Astrocyte (in vitro differentiated cells and primary cell): ENCODE measurements at regions not wholly inside any gene's neighbourhood (a gene's known extent, or its start where the extent isn't known, plus 50 kb on each side); places are given as distances from the start of the nearest gene placed in this dataset.

ENCODE experiments used
- DNase-seq: peaks from one replicate; pipeline ENCODE4 v3.0.0-alpha.2; 2010; ENCODE audit warnings: low read depth
- FAIRE-seq: peaks from 2 replicates; lab custom pipeline; 2011; peaks lifted over from hg19 to GRCh38; lab: Jason Lieb, UNC
- H2AFZ ChIP-seq: 2 replicates; pipeline ENCODE4 v1.6.0; 2012; ENCODE audit warnings: low read depth, low read length, inconsistent platforms
- H3K27ac ChIP-seq: 2 replicates; pipeline ENCODE4 v1.5.1; 2011; ENCODE audit warnings: low read depth, low read length, inconsistent platforms
- H3K27me3 ChIP-seq: 2 replicates; pipeline ENCODE4 v1.6.0; 2011; ENCODE audit warnings: low read length, inconsistent platforms; ENCODE audit not compliant: insufficient read depth
- H3K36me3 ChIP-seq: 2 replicates; pipeline ENCODE4 v1.5.1; 2011; ENCODE audit warnings: low read length, inconsistent platforms; ENCODE audit not compliant: insufficient read depth
- H3K4me1 ChIP-seq: 2 replicates; pipeline ENCODE4 v1.5.1; 2011; ENCODE audit warnings: low read length, inconsistent platforms; ENCODE audit not compliant: insufficient read depth
- H3K4me2 ChIP-seq: 2 replicates; pipeline ENCODE4 v1.6.0; 2012; ENCODE audit warnings: low read length, inconsistent platforms
- H3K4me3 ChIP-seq: 2 replicates; pipeline ENCODE4 v1.5.1; 2011; ENCODE audit warnings: low read depth, mild to moderate bottlenecking, low read length, inconsistent platforms; ENCODE audit not compliant: insufficient read depth
- H3K79me2 ChIP-seq: 2 replicates; pipeline ENCODE4 v1.6.0; 2012; ENCODE audit warnings: mild to moderate bottlenecking, low read length, inconsistent platforms; ENCODE audit not compliant: insufficient read depth
- H3K9ac ChIP-seq: 2 replicates; pipeline ENCODE4 v1.6.0; 2012; ENCODE audit warnings: mild to moderate bottlenecking, low read length, inconsistent platforms
- H3K9me3 ChIP-seq: 2 replicates; pipeline ENCODE4 v1.5.1; 2012; ENCODE audit warnings: low read depth, mild to moderate bottlenecking, low read length, inconsistent platforms; ENCODE audit not compliant: insufficient read depth
- H4K20me1 ChIP-seq: 2 replicates; pipeline ENCODE4 v1.6.0; 2012; ENCODE audit warnings: low read length, inconsistent platforms; ENCODE audit not compliant: insufficient read depth
- H3K27ac Mint-ChIP-seq: one replicate; pipeline ENCODE4 v1.8.0; 2021; ENCODE audit warnings: mild to moderate bottlenecking, mixed read lengths; ENCODE audit not compliant: unreplicated experiment
- H3K27me3 Mint-ChIP-seq: one replicate; pipeline ENCODE4 v1.8.0; 2021; ENCODE audit warnings: low read depth, mixed read lengths; ENCODE audit not compliant: unreplicated experiment
- H3K36me3 Mint-ChIP-seq: one replicate; pipeline ENCODE4 v1.8.0; 2021; ENCODE audit warnings: low read depth, mixed read lengths; ENCODE audit not compliant: unreplicated experiment
- H3K4me1 Mint-ChIP-seq: one replicate; pipeline ENCODE4 v1.8.0; 2021; ENCODE audit warnings: low read depth, mixed read lengths; ENCODE audit not compliant: unreplicated experiment
- H3K4me3 Mint-ChIP-seq: one replicate; pipeline ENCODE4 v1.8.0; 2021; ENCODE audit warnings: mild to moderate bottlenecking, moderate library complexity, mixed read lengths; ENCODE audit not compliant: unreplicated experiment
- H3K9me3 Mint-ChIP-seq: one replicate; pipeline ENCODE4 v1.8.0; 2021; ENCODE audit warnings: mild to moderate bottlenecking, mixed read lengths; ENCODE audit not compliant: unreplicated experiment
- CTCF ChIP-seq: IDR thresholded peaks from 2 replicates; pipeline ENCODE4 v1.5.1; 2011; ENCODE audit warnings: low read depth, mild to moderate bottlenecking, inconsistent platforms, low read length, moderate library complexity; ENCODE audit not compliant: insufficient read depth
- EZH2 ChIP-seq: IDR thresholded peaks from 2 replicates; pipeline ENCODE4 v1.6.1; 2012; ENCODE audit warnings: mild to moderate bottlenecking, low read length, inconsistent platforms; ENCODE audit not compliant: insufficient read depth

GRCh38 chr2:11029136-11029535, 117.4 kb downstream of the KCNF1 start:
- H3K79me2 ChIP-seq, result no peaks in the 10 kb centered on the region
- no peaks in the 10 kb centered on the region for H4K20me1 ChIP-seq
- no peaks in the 10 kb centered on the region for H3K4me1 ChIP-seq
- no peak for DNase-seq
- H3K4me2 ChIP-seq, result no peak overlapping the region
- no peak for FAIRE-seq
- H3K27ac Mint-ChIP-seq, result no peak overlapping the region
- H3K27me3 ChIP-seq, result no peaks in the 10 kb centered on the region
- no peak overlapping the region for H3K27ac ChIP-seq
- H3K27me3 Mint-ChIP-seq, result peaks cover 20% of the 10 kb centered on the region
- no peaks in the 10 kb centered on the region for H3K36me3 ChIP-seq
- peaks cover 4% of the 10 kb centered on the region for H3K9me3 Mint-ChIP-seq
- no peak overlapping the region for H3K4me3 Mint-ChIP-seq
- H3K4me1 Mint-ChIP-seq, result no peaks in the 10 kb centered on the region
- H3K4me3 ChIP-seq, result no peak overlapping the region
- no peaks in the 10 kb centered on the region for H3K36me3 Mint-ChIP-seq
- TF ChIP-seq CTCF, result no peak
- TF ChIP-seq EZH2, result no peak
- H2AFZ ChIP-seq, result no peak overlapping the region
- H3K9ac ChIP-seq, result no peak overlapping the region
- H3K9me3 ChIP-seq, result no peaks in the 10 kb centered on the region

GRCh38 chr2:11030036-11030435, 118.3 kb downstream of the KCNF1 start:
- H2AFZ ChIP-seq, result no peak overlapping the region
- no peaks in the 10 kb centered on the region for H3K36me3 ChIP-seq
- FAIRE-seq, result no peak

More at GRCh38 chr2:11030036-11030435, 118.3 kb downstream of the KCNF1 start:
- Mint-ChIP-seq H3K4me1 (no peaks in the 10 kb centered on the region), H3K9me3 (peaks cover 2% of the 10 kb centered on the region), H3K27ac (no peak overlapping the region), H3K27me3 (peaks cover 18% of the 10 kb centered on the region), H3K4me3 (no peak overlapping the region), H3K36me3 (no peaks in the 10 kb centered on the region)
- Histone ChIP-seq H3K4me3 (no peak overlapping the region), H3K9ac (no peak overlapping the region), H3K9me3 (no peaks in the 10 kb centered on the region), H3K4me1 (no peaks in the 10 kb centered on the region), H4K20me1 (no peaks in the 10 kb centered on the region), H3K27me3 (no peaks in the 10 kb centered on the region), H3K79me2 (no peaks in the 10 kb centered on the region), H3K27ac (no peak overlapping the region), H3K4me2 (no peak overlapping the region)
- no peak for DNase-seq
- TF ChIP-seq CTCF, result no peak
- TF ChIP-seq EZH2, result no peak
